HG03097 (cell line): ENCODE measurements at regions not wholly inside any gene's neighbourhood (a gene's known extent, or its start where the extent isn't known, plus 50 kb on each side); places are given as distances from the start of the nearest gene placed in this dataset.
"Not testable (repeated sequence)": the region's sequence is repeated elsewhere in the genome, so short reads cannot be mapped to it uniquely, and the experiment has no call there.

Experiments
- ATAC-seq: cut with Tn5 transposase; IDR thresholded peaks from one replicate; pipeline ENCODE4 v1.9.1; 2021; ENCODE audit not compliant: unreplicated experiment, low FRiP score

GRCh38 chr1:218494449-218494852, 149.3 kb downstream of the TGFB2 start:
- no peak for ATAC-seq

GRCh38 chr1:218495931-218496330, 150.8 kb downstream of the TGFB2 start:
- ATAC-seq = no peak

GRCh38 chr1:218496561-218496960, 151.4 kb downstream of the TGFB2 start:
- ATAC-seq = no peak

GRCh38 chr1:218498056-218498938, 153.2 kb downstream of the TGFB2 start:
- no peak for ATAC-seq

GRCh38 chr1:218499011-218499691, 154.0 kb downstream of the TGFB2 start:
- no peak for ATAC-seq

GRCh38 chr1:218499911-218500310, 154.8 kb downstream of the TGFB2 start:
- no peak for ATAC-seq

GRCh38 chr1:218501161-218501560, 156.0 kb downstream of the TGFB2 start:
- ATAC-seq = no peak

GRCh38 chr1:218502383-218502782, 157.2 kb downstream of the TGFB2 start:
- ATAC-seq = no peak

- ATAC-seq = no peak
Observed at GRCh38 chr1:218503102-218503501, 158.0 kb downstream of the TGFB2 start.

- ATAC-seq = no peak
Observed at GRCh38 chr1:218507355-218508002, 162.3 kb downstream of the TGFB2 start.

GRCh38 chr1:218510153-218510772, 165.1 kb downstream of the TGFB2 start:
- ATAC-seq = no peak

- no peak for ATAC-seq
Observed at GRCh38 chr1:218513328-218513727, 168.2 kb downstream of the TGFB2 start.

- no peak for ATAC-seq
Observed at GRCh38 chr1:218514689-218515088, 169.6 kb downstream of the TGFB2 start.

GRCh38 chr1:218516526-218516925, 171.4 kb downstream of the TGFB2 start:
- no peak for ATAC-seq

- no peak for ATAC-seq
Observed at GRCh38 chr1:218517459-218517858, 172.3 kb downstream of the TGFB2 start.

- ATAC-seq = no peak
Observed at GRCh38 chr1:218518216-218518740, 173.1 kb downstream of the TGFB2 start.

- not testable (repeated sequence) for ATAC-seq
Observed at GRCh38 chr1:218520646-218521045, 175.5 kb downstream of the TGFB2 start.

GRCh38 chr1:218521414-218522169, 176.5 kb downstream of the TGFB2 start:
- peak; percentile 61 for ATAC-seq

GRCh38 chr1:218524526-218524925, 179.4 kb downstream of the TGFB2 start:
- ATAC-seq = no peak

GRCh38 chr1:218525031-218525430, 179.9 kb downstream of the TGFB2 start:
- ATAC-seq = no peak
